ENCODE measurements at regions not wholly inside any gene's neighbourhood (a gene's known extent, or its start where the extent isn't known, plus 50 kb on each side); places are given as distances from the start of the nearest gene placed in this dataset.

GRCh38 chr7:155237730-155238129, 59.9 kb upstream of the INSIG1 start:
- TF ChIP-seq RXRA (IDR thresholded peaks at IDR 0.05) (no peak), CTCF (IDR thresholded peaks at IDR 0.05; ENCODE audit: low read depth, low read length, missing input control) (no peak), RAD21 (IDR thresholded peaks at IDR 0.05) (no peak), EGR1 (IDR thresholded peaks at IDR 0.05; ENCODE audit: low read depth in 2 of 2) (no peak), JUND (IDR thresholded peaks at IDR 0.05) (no peak)
